Epithelial cell of esophagus (primary cell): ENCODE measurements at regions not wholly inside any gene's neighbourhood (a gene's known extent, or its start where the extent isn't known, plus 50 kb on each side); places are given as distances from the start of the nearest gene placed in this dataset.

ENCODE experiments used
- DNase-seq: peaks from one replicate; pipeline ENCODE4 v3.0.0; 2010; ENCODE audit warnings: low read depth
- H3K4me3 ChIP-seq: 2 replicates; pipeline ENCODE4 v1.5.1; 2011; ENCODE audit warnings: mild to moderate bottlenecking, low read length, control low read depth
- CTCF ChIP-seq: IDR thresholded peaks from 2 replicates; pipeline ENCODE4 v1.5.1; 2011; ENCODE audit warnings: low read depth, mild to moderate bottlenecking, low read length, control low read depth, inconsistent platforms; ENCODE audit not compliant: insufficient read depth; ENCODE audit errors: missing control alignments

GRCh38 chr3:170723241-170723640, 137.4 kb upstream of the SLC7A14 start:
- no peak overlapping the region for H3K4me3 ChIP-seq
- DNase-seq: no peak
- TF ChIP-seq CTCF: no peak

GRCh38 chr3:170721563-170721962, 135.7 kb upstream of the SLC7A14 start:
- H3K4me3 ChIP-seq: no peak overlapping the region
- no peak for TF ChIP-seq CTCF
- peak; percentile 19 for DNase-seq

DNA sequence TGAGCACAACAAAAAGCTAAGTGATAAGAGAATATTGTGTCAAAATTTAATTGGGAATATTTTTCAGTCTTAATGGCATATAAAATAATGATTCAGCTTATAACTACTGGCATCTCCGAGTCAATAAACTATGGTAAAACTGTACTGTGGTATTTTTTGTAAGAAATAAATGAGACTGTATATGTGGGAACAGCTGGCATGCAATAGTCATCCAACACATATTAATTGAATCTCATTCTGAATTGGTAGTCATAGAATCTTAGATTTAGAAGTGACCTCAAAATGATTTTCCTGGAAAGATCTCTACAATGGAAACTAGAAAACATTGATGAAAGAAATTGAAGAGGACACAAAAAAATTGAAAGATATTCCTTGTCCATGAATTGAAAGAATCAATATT, 133.4 kb upstream of the SLC7A14 start:
- H3K4me3 ChIP-seq: no peak overlapping the region
- no peak for DNase-seq
- TF ChIP-seq CTCF: no peak

DNA sequence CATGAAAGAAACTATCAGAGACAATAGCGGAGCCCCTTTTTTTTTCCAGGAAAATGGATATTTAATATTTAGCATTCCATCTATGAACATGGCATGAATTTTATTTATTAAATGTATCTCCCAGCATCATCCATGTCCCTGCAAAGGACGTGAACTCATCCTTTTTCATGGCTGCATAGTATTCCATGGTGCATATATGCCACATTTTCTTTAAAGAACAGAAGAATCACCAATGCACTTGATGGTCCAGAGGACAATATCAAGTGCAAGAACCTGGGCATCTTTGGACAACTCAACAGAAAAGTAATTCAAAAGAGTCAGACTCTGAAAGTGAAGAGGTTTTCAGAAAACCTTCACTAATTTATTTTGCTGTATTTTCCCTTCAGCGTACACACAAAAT, 133.0 kb upstream of the SLC7A14 start:
- H3K4me3 ChIP-seq: no peak overlapping the region
- DNase-seq: no peak
- no peak for TF ChIP-seq CTCF

GRCh38 chr3:170717410-170718402, 131.8 kb upstream of the SLC7A14 start:
- no peak for TF ChIP-seq CTCF
- DNase-seq: peak; percentile 21

GRCh38 chr3:170716172-170716805, 130.4 kb upstream of the SLC7A14 start:
- DNase-seq: no peak
- no peak for TF ChIP-seq CTCF
- H3K4me3 ChIP-seq: no peak overlapping the region

More at GRCh38 chr3:170717410-170718402, 131.8 kb upstream of the SLC7A14 start:
- H3K4me3 ChIP-seq: no peak overlapping the region
